NCI-H226 (cell line): ENCODE measurements at regions not wholly inside any gene's neighbourhood (a gene's known extent, or its start where the extent isn't known, plus 50 kb on each side); places are given as distances from the start of the nearest gene placed in this dataset.

Experiments
- DNase-seq: peaks from one replicate; pipeline ENCODE4 v3.0.0-alpha.2; 2015

DNA sequence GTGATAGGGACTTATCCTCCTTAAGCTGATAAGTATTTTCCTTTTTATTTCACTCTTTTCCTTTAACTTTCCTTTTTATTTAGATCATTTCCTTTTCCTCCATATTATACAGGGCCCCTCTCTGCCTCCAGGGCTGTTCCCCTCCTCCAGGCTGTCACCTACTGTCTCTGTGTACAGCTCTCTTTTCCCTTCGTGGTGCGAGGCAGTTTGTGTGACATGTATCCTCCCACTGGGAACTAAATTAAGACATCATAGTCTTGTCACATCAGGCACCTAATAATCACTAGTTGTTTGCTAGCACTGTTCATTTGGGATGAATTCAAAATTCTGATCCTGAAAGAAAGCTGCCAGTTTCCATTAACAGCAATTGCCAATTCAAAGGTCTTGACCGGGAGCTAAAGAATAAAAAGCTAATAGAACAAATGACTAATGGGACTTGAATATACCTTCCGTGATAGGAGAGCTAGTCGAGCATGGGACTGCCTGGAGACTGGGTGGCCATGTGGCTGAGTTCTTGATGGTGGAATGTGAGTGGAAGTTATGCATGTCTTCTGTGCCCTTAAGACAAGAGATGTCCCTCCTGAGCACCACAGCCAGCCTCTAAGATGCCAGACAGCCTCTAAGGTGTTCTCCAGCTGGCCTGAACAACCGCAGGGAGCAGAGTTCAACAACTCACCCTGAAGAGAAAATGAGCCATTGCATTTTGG is 77.7 kb upstream of the LRRC55 start:
- DNase-seq, result no peak

DNA sequence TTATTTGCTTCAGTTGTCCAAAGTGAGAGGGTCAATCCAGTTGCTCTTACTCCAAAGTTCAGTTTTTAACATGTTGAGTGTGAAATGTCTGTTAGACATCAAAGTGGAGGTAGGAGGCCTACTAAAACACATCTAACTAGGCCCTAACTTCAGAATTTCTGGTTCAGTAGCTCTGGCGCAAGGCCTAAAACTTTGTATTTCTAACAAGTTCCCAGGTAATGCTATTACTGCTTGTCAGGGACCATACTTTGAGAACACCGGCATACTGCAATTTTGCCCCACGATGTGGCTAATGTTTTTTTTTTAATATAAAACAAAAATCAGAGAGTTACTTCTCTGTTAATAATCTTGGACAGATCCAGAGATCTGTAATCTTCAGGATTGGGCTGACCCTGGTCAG is 72.4 kb upstream of the LRRC55 start:
- DNase-seq, result no peak

DNA sequence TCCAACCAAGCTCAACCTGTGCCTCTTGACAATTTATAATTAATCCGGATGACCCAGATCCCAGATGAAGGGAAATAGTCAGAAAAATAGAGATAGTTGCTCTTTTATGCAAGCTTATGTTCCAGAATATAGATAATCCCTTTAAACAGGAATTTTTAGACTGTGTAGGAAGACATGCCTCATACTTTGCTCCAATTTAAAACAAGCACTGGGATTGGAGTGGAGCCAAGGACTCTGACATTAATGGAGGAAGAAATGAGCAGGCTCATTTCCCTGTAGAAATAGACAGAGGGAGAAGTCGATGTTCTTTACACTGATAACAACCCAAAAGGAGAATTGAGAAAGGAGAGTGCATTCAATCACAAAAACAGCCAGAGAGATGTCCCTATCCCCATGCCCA is 70.1 kb upstream of the LRRC55 start:
- DNase-seq, result no peak

DNA sequence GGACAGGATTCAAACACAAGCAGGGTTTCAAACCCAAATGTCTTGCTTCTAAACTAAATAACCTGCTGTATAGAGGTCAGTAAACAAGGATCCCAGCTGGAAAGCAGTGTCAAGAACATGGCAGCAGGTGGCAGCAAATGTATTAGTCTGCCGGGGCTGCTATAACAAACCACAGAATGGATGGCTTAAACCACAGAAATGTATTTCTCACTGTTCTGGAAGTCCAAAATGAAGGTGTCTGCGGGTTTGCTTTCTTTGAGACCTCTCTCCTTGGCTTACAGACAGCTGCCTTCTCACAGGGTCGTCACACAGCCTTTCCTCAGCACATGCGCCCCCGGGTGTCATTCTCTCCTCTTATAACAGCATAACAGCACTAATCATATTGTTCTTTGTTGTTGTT is 65.1 kb upstream of the LRRC55 start:
- peak; percentile 25 for DNase-seq

DNA sequence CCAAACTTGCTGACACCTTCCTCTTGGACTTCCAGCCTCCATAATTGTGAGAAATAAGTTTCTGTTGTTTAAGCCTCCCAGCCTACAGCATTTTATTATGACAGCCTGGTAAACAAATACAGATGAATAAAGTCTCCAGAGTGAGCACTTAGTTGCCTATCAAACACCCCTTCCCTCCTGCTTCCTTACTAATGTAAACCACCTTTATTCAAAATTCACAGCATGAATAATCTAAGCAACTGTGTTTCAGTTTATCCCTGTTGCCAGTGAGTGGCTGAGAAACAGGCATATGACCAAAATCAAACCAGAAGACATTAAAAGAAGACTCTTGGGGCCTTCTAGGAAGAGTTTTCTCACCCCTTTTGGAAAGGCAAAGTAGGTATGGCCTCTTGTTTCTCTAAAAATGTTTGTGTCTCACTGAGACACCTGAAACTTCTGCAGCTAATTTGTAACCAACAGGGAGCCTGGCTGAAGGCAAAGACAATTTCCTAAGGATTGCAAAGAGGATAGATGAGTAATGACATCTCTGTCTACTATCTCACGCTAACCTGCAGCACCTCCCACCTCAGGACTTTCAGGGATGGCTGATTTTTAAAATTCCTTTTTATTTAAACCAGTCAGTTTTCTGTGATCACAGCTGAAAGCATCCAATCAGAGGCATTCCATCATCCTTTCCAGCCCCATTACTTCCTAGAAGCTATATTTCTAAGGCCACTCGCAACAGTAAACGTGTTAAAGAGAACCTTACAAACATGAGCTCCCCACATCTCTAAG is 61.4 kb upstream of the LRRC55 start:
- no peak for DNase-seq

DNA sequence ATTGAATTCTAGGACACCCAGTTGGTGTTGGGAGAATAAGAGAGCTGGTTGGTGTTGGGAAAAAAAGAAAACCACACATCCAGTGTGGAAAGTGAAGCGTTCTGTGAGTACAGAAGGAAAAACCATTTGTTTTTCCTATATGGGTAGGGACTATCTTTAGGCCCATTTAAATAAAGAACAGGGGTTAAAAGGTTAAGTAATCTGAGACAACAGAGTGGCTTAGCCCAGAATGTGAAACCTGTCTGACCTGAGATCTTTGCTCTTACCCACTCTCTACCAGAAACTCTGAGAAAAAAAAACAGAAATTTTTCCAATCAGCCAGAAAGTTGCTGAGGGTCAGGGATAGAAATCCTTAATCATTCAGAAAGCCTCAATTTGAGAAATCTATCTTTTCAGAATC is 59.8 kb upstream of the LRRC55 start:
- DNase-seq, result no peak

DNA sequence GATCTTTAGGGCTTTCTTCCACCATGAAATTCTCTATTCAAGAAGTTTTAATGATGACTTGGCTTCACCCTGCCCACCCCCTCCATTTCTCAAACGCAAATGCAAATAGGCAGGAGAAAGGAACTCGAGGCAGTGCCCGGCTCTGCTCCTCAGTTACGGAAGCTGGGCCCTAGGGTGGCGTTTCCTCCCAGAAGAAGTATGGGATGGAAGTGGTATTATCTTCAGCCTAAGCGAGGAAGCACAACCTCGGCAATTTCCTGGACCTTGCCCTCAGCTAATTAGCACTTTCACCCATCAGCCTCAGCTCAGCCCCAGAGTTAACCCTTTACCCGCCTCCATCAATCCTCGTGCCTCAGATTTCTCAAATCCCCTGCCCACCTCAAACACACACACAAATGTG is 58.2 kb upstream of the LRRC55 start:
- DNase-seq, result no peak

DNA sequence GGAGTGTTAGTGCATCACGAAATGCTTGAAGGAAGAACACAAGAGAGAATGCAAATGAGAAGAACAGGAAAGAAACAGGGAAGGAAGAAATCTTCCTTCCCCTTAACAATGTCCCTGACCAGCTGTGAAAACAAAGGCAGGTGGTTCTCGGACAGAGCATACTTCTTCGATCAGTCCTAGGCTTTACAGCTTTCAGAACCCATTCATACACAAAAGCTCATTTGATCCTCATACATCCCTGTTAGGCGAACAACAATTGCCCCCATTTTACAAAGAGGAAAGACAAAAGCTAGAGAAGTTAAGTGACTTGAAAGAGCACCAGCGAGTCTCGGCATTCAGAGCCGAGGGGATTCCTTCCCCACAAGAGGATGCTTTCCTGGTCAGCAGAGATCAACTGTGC is 57.2 kb upstream of the LRRC55 start:
- DNase-seq, result no peak

DNA sequence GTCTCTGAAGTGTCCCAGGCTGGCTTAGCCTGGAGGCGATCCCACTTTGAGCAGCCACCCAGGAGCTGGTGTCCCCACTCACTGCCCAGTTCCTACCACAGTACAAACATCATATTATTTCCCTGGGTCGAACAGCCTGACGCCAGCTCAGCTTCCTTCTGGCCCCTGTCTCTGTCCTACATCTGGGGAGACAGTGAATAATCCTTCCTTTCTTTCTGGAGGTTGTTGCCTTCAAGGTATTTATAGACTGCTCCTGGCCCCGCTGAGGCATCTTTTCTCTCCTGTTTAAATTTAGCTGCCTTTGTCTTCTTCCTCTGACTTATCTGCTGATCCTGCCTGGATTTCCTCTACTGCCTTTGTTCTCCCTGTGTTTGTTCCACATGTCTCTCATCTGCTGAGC is 56.8 kb upstream of the LRRC55 start:
- DNase-seq, result no peak

DNA sequence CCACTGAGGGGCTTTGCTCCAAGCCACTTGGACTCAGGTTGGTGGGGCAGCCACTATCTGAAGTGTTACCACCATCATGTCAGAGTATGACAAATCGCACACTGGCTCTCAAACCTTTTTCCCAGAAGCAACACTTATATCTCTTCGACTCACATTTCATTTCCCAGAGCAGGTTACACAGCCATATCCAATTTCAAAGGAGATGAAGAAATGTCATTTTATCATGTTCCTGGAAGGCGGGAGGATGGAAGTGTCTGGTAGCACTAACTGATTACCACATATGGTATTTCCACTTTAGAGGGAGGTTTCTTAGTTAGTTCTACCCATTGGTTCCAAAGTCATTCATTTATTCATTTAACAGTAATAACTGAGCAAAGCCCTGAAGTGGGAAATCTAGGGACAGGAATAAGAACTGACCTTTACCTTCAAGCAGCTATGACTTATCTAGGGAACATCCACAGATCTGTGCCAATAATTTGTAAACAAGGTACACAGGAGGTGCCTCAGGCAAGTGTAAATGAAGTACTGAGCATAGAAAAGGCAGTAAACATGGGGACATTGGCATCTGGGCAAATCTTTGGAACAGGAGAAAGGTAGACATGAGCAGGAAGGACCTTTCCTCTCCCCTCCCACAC is 54.9 kb upstream of the LRRC55 start:
- no peak for DNase-seq

DNA sequence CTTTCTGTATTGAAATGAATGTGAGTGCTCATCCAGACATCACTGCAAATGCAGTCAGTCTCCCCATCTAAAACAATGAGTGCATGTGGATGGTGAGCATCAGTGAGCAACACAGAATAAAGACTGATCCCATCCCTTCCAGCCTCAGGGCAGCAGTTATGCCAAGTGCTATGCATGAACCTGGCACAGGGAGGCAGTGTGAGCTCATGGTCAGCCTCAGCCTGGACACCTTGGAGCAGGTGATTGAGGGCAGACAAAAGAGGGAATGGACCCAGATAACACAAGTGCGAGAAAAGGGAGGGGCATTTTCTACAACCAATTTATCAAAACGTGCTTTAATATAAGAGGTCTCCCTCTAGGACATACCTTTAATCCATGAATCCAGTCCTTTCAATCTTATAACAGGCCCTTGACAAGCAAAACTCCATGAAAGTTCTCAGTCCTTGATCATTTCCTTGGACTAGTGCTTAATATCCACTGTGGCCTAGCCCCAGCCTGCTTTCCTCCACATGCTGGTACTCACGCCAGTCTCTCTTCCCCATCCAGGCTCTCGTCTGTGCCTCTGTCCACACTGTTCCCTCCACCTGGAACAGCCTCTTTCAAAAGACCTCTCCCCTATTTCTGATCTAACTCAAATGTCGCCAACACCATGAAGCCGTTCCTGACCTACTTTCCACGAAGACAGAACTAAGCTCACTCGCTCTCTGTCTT is 50.5 kb upstream of the LRRC55 start:
- peak; percentile 13 for DNase-seq
